HG03139 (cell line): ENCODE measurements at regions not wholly inside any gene's neighbourhood (a gene's known extent, or its start where the extent isn't known, plus 50 kb on each side); places are given as distances from the start of the nearest gene placed in this dataset.
"Not testable (repeated sequence)": the region's sequence is repeated elsewhere in the genome, so short reads cannot be mapped to it uniquely, and the experiment has no call there.

Source experiments
- ATAC-seq: cut with Tn5 transposase; IDR thresholded peaks from one replicate; pipeline ENCODE4 v1.9.1; 2021; ENCODE audit not compliant: unreplicated experiment

DNA sequence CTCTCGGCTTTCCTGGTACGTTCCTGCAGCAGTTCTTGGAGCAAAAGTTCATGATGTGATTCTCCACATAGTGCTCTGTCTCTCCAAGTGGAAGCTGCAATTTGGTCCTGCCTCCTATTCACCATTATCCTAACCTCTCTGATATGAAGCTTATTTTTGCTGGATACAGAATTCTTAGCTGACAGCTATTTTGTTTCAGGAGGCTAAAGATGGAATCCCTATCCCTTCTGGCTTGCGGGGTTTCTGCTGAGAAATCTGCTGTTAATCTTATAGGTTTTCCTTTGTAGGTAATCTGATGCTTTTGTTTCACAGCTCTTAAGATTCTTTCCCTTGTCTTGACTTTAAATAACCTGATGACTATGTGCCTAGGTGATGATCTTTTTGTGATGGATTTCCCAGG, 181.6 kb upstream of the VLDLR start:
- no peak for ATAC-seq

DNA sequence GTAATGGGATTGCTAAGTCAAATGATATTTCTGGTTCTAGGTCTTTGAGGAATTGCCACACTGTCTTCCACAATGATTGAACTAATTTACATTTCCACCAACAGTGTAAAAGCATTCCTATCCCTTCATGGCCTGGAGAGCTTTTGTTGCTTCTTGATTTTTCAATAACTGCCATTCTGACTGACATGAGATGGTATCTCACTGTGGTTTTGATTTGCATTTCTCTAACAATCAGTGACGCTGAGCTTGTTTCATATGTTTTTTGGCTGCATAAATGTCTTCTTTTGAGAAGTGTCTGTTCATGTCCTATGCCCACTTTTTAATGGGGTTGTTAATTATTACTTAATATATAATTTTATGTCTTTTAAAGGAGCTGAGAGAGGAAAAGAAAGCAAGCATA, 177.7 kb upstream of the VLDLR start:
- not testable (repeated sequence) for ATAC-seq

DNA sequence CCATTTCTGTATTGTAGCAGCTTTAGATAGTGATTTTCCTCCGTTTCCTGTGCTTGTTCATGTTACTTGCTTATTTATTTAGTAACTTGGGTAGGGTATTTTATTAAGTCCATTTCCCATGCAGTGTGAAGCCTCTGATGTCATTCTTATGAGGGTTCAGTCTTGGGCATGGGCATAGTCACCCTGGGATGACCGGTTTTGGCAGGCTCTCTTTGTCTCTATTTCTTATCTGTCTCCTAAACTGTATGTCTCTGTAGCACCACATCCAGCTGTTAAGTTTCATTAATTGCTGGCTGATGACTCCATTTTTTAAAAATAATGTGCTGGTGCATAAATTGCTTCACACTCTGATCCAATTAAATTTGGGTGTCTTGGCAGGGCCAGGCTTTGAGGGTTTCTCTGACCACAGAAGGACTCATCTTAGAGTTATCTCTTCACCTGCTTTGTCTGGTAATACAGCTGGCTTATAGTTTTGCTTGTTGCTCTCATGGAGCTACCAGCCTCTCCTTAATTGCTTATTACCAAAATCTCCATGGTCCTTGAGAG, 173.3 kb upstream of the VLDLR start:
- no peak for ATAC-seq

GRCh38 chr9:2453106-2453505, 168.5 kb upstream of the VLDLR start:
- no peak for ATAC-seq

DNA sequence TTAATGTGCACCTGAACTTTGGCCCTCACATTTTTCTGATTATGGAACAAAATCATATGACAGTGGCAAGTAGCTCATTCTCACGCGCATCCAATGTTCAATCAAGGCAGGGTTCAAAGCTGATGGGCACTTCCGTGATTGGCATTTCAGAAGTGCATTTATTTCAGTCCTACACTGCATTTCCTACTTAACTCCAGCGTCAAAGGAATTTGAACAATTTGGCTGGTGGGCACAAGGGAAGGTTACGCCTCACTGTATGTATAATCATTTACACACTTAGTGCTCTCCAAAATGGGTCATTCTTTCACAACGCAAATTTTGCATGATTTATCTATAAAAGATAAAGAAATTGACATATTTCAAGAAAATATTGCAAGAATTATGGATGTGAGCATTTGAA, 167.9 kb upstream of the VLDLR start:
- ATAC-seq: no peak

- ATAC-seq: no peak
Observed at GRCh38 chr9:2459756-2460155, 161.8 kb upstream of the VLDLR start.

DNA sequence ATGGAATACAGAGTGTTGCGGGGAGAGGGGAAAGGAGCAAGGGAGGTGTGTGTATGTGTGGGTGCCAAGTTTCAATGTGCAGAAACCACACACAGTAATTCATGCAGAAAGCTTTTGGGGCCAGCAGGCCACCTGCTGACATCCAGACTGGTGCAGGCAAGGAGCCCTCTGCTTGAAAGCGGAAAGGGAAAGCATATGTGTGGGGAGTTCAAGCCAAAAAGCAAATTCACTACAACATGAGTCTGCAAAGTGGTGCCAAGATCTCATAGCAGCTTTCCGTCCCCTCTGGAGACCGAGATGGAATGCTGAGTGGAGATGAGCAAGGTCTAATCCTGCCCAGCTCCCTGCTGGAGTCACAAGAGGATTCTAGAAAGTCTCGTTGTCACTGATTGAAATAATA, 159.7 kb upstream of the VLDLR start:
- no peak for ATAC-seq

- ATAC-seq: no peak
Observed at GRCh38 chr9:2464624-2465023, 157.0 kb upstream of the VLDLR start.

DNA sequence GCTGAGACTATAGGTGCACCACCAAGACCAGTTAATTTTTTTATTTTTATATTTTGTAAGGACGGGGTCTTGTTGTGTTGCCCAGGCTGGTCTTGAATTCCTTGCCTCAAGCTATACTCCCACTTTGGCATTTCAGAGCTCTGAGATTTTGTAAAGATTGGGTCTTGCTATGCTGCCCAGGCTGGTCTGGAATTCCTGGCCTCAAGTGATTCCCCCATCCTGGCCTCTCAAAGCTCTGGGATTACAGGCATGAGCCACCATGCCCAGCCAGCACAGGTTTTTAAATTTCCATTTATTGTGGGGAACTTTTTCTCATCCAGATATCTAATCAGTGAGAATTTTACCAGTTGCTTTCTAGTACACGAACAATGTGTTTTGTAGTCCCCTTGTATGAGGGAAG, 156.1 kb upstream of the VLDLR start:
- no peak for ATAC-seq

GRCh38 chr9:2465921-2466460, 155.6 kb upstream of the VLDLR start:
- peak; percentile 92 for ATAC-seq

GRCh38 chr9:2466703-2467102, 154.9 kb upstream of the VLDLR start:
- no peak for ATAC-seq

- ATAC-seq: no peak
Observed at GRCh38 chr9:2469681-2470221, 151.8 kb upstream of the VLDLR start.

GRCh38 chr9:2473681-2474080, 147.9 kb upstream of the VLDLR start:
- no peak for ATAC-seq

DNA sequence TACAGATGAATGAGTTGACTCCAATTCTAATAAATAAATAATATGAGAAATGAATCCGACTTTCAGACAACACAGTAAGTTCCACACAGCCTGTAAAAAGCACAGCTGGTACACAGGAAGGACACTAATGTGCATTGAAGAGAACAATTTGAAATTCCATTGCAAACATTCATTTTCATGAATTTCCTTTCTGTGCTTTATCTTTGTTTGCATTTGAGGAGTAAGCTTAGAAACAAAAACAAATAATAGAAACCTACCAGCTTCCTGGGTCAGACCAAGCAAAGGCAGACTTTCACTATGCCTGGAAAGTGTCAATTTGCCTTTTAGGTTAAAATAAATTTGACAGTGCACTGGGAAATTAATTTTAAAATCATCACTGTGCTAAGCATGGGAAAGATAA, 143.8 kb upstream of the VLDLR start:
- no peak for ATAC-seq

GRCh38 chr9:2478421-2478820, 143.2 kb upstream of the VLDLR start:
- ATAC-seq: no peak

- no peak for ATAC-seq
Observed at GRCh38 chr9:2479056-2479565, 142.5 kb upstream of the VLDLR start.

DNA sequence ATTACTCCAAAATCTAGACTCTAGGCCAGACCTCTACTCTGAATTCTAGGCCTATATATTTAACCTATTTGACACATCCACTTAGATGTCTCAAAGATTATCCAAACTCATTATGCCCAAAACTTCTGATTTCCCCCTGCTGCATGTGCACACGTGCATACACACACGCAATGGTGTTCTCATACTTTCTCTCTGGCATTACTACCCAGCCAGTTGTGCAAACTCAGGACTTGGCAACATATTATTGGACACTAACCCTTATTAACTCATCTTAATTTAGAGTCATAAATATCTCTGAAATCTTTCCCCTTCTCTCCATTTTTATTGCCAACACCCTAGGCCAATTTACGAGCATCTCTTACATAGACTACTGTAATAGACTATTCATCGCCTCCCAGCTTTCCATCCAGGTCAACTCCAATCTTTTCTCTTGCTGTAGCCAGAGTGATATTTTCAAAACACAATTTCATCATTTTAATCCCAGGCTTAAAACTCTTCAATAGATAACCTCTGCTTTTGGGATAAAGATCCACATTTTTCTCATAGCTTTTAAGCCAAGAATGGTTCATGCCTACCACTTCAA, 141.2 kb upstream of the VLDLR start:
- no peak for ATAC-seq

- ATAC-seq: no peak
Observed at GRCh38 chr9:2481216-2481615, 140.4 kb upstream of the VLDLR start.

GRCh38 chr9:2486988-2487387, 134.6 kb upstream of the VLDLR start:
- ATAC-seq: no peak

DNA sequence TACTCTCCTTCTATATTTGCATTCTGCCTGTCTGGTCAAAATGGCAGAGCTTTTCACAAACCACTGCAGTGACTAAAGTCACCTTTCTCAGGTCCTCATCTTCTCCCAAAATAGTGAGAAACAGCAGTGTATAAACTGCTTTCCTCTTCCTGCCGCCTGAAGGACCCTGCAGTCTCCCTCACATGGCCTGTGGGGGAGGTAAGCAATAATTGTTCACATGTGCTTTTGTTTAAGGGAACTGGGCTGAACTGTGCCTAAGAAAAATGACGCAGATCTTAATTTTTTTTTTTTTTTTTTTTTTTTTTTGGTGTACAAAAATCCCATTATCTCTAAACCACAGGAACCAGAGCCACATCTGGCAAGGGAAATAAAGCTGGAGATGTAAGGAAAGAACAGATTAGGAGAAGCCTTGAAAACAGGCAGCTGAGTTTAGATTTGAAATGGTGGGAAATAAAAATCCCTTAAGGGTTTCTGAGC, 131.7 kb upstream of the VLDLR start:
- ATAC-seq: no peak

DNA sequence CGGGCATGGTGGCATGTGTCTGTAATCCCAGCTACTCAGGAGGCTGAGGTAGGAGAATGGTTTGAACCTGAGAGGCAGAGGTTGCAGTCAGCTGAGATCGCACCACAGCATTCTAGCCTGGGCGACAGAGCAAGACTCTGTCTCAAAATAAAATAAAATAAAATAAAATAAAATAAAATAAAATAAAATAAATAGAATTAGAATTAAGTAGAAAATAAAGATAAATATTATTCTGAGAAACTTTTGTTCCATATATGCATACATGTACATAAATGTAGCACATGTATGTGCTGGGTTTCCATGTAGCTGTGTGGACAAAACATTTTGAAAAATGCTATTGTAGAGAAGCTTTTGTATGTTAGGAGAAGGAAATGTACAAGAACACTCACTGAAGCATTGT, 129.4 kb upstream of the VLDLR start:
- ATAC-seq: no peak

- ATAC-seq: no peak
Observed at GRCh38 chr9:2493109-2493508, 128.5 kb upstream of the VLDLR start.
